Skin epidermis (tissue), 12 donors: ENCODE measurements at regions not wholly inside any gene's neighbourhood (a gene's known extent, or its start where the extent isn't known, plus 50 kb on each side); places are given as distances from the start of the nearest gene placed in this dataset.
A peak's percentile ranks its signal among the peaks of the same experiment; 100 is the strongest.

Experiments used
- H3K27ac ChIP-seq, 21 experiments: fragments of 200-600 bp; sonication (generic) in 11 of 21; one replicate each; pipeline ENCODE4 v1.5.0; 2020; ENCODE audit warnings: mild to moderate bottlenecking in 3 of 21, inconsistent platforms in 2 of 21, moderate library complexity in 2 of 21
- H3K4me3 ChIP-seq, 7 experiments: fragments of 200-600 bp; sonication (generic) in 2 of 7; one replicate each; pipeline ENCODE4 v1.5.0; 2020; ENCODE audit warnings: inconsistent platforms in 2 of 7, mild to moderate bottlenecking in 2 of 7, moderate library complexity in 1 of 7

- Histone ChIP-seq H3K27ac (no peak overlapping the region), H3K4me3 (no peak overlapping the region)
Observed at GRCh38 chr11:119808407-119809185, 79.6 kb upstream of the NECTIN1 start.

DNA sequence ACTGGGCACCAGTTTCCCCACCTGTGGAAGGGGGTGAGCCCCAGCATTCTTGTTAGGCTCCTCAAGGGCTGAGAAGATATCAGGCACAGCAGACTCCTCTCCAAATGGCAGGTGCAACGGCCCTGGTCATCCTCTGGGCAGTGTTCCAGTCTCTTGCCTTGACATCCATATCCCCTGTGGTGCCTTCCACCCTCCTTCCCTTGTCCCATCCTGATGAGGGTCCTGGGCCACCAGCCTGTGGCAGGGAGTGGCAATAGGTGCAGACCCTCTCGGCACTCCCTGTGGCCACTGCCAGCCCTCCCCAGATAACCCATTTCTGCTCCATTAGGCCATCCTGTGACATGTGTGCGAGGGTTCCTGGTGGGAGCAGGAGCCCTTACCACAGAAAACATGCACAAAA is 78.8 kb upstream of the NECTIN1 start:
- Histone ChIP-seq H3K27ac (no peak overlapping the region), H3K4me3 (no peak overlapping the region)

DNA sequence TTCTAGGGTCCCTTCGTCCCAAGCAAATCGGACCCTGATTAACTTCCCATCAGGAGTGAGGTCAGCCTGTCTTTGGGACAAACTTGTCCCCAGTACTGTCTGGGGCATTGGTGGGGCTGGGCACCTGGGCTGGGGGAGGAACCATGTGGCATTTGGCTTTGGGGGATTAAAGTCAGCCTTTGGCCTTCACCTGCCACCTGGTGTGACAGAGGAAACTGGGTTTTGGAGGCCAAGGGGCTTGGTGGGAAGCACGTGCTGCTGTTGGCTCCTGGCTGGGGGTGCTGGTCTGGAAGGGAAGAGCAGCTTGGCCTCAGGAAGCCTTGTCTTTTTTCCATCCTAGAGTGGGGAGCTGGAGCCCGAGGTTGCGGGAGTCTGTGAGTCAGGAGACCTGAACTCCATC is 78.4 kb upstream of the NECTIN1 start:
- Histone ChIP-seq H3K4me3 (no peak overlapping the region), H3K27ac (no peak overlapping the region)

- Histone ChIP-seq H3K27ac (no peak overlapping the region), H3K4me3 (no peak overlapping the region)
Observed at GRCh38 chr11:119806064-119806915, 77.3 kb upstream of the NECTIN1 start.

- no peak overlapping the region for H3K27ac ChIP-seq
- H3K4me3 ChIP-seq, result no peak overlapping the region
Observed at GRCh38 chr11:119805663-119806062, 76.7 kb upstream of the NECTIN1 start.

DNA sequence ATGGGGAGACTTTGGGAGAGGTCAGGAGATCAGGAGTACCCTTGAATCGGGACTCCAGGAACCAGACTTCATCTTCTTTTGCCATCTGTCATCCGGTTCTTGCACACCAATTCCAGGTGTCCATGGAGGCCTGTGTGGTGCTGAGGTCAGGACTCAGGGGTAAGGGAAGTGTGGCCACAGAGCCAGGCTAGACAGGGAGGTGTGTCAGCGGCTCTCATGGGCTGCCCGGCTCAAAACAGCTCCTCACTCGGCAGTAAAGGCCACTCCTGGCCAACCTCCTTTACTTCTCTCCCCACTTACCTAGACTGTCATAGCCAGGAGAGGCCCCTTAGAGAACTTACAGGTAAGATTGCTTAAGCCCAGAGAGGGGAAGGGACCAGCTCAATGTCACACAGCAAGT is 75.7 kb upstream of the NECTIN1 start:
- Histone ChIP-seq H3K27ac (no peak overlapping the region), H3K4me3 (no peak overlapping the region)

- Histone ChIP-seq H3K27ac (no peak overlapping the region), H3K4me3 (no peak overlapping the region)
Observed at GRCh38 chr11:119803726-119804294, 74.8 kb upstream of the NECTIN1 start.

- H3K4me3 ChIP-seq, result no peak overlapping the region
Observed at GRCh38 chr11:119803139-119803538, 74.1 kb upstream of the NECTIN1 start.

DNA sequence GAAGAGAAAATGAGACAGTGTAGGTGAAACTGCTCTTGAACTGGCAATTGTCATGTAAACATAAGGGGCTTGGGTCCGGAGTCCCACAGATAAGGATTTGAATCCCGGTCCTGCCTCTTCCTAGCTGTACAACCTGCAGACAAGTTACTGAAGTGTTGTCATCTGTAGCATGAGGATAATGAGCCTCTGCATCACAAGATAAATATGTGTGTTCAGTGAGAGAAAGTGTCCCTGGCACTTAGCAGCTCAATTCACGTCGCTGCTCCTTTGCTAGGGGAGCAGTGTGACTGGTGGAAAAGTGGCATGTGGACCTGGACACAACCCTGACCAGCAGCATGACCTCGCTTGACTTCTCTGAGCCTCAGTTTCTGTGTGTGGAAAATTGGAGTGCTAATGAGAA is 73.7 kb upstream of the NECTIN1 start:
- H3K4me3 ChIP-seq, result no peak overlapping the region

More at GRCh38 chr11:119803139-119803538, 74.1 kb upstream of the NECTIN1 start:
- H3K27ac ChIP-seq, result no peak overlapping the region

DNA sequence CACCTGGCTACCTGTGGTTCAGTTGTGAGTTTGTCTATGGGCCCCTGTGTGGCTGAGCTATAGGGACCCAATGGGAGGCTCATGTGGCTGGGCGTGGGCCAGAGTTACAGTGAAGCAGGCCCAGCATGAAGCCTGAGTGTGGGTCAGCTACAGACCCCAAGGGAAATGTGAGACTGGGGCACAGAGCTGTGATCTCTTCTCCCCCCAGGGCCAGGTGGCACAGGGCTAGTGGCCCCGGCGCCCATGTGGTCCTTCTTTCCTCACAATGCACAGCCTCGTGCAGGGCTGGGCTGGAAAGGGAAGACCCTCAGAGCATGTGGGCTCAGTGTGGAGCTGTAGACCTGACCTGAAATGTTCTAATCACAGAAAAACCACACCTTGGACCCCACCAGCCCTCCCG is 71.6 kb upstream of the NECTIN1 start:
- no peak overlapping the region for H3K4me3 ChIP-seq

More for the DNA sequence above, 73.7 kb upstream of the NECTIN1 start:
- H3K27ac ChIP-seq, result no peak overlapping the region

GRCh38 chr11:119800171-119800570 is 71.2 kb upstream of the NECTIN1 start:
- Histone ChIP-seq H3K27ac (no peak overlapping the region), H3K4me3 (no peak overlapping the region)

More for the DNA sequence above, 71.6 kb upstream of the NECTIN1 start:
- no peak overlapping the region for H3K27ac ChIP-seq

GRCh38 chr11:119798656-119799055 is 69.7 kb upstream of the NECTIN1 start:
- Histone ChIP-seq H3K27ac (no peak overlapping the region), H3K4me3 (no peak overlapping the region)

GRCh38 chr11:119797736-119798135 is 68.7 kb upstream of the NECTIN1 start:
- H3K4me3 ChIP-seq, result no peak overlapping the region
- no peak overlapping the region for H3K27ac ChIP-seq

GRCh38 chr11:119797123-119797611 is 68.2 kb upstream of the NECTIN1 start:
- H3K27ac ChIP-seq, result no peak overlapping the region
- H3K4me3 ChIP-seq, result no peak overlapping the region

DNA sequence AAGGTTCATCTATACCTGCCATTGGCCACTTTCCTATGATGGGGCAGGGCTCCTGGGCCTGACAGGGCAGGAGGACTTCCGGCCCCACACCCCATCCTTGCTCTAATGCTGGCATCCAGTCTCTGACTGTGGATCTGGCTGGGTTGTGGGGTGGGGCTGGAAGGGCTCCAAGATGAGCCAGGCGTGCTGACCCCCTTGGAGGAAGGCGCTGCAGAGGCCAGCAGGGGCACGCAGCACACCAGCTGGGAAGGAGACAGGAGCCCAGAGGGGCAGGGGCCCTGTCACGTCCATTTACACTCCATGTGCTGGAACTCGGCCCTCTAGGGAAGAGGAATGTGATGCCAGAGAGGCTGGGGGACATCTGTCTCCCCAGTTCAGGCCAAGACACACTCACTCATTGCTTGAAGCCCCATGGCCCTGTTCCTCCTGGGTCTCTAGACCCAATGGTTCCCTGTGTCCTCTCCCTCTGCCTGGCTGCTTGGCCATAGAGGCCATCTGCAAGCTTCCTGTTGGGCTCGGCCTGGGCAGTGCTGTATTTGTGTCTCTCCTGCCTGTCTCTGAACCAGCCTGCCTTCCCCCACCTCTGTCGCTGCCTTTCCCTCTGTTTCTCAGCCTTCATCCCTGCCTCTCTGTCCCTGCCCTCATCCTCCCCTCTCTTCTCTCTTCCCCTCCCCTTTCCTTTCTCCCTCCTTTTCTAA is 67.5 kb upstream of the NECTIN1 start:
- no peak overlapping the region for H3K27ac ChIP-seq
- no peak overlapping the region for H3K4me3 ChIP-seq

GRCh38 chr11:119795690-119796089 is 66.7 kb upstream of the NECTIN1 start:
- H3K27ac ChIP-seq, result no peak overlapping the region
- H3K4me3 ChIP-seq, result no peak overlapping the region

- Histone ChIP-seq H3K27ac (peak overlapping the region in 1 of 21 experiments; percentile 14), H3K4me3 (no peak overlapping the region)
Observed at GRCh38 chr11:119795231-119795630, 66.2 kb upstream of the NECTIN1 start.

DNA sequence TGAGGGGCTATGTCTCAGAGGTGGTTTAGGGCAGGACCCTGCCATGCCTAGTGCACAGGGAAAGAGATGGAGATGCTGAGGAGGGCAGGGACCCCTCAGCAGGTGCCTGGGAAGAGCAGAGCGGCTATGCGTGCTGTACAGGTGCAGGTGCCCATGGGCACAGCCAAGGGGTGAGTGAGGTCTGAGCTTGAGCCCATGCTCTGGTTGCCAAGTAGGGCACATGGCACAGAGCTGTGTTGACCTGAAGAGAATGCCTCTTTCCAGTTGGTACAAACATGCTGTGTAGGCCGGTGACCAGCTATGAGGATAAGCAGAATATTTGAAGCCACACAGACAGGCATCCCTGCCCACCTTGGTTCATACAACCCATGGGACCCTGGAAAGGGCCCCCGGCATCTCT is 65.8 kb upstream of the NECTIN1 start:
- H3K4me3 ChIP-seq, result no peak overlapping the region

DNA sequence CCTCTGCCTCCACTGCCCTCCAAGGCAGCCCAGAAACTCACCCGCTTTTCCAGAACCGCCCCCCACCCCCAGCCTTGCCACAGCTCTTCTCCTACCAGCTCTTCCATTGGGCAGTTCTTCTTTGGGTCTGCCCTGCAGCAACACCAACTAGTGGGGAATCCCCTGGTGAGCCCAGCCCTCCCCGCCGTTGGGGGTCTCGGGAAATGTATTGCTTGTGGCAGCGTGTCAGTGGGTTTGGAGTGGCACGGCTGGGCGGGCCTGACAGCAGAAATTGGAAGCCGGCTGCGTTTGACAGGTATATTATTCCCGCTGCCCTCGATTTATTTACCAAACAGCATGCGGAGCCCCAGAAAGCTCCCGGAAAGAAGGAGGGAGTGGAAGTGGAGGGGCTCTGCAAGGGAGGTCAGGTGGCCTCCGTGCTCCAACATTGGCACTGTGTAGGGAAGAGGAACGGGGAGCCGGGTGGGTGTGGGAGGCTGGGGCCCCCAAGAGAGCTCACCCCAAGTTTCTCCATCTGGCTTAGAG is 65.2 kb upstream of the NECTIN1 start:
- H3K27ac ChIP-seq, result no peak overlapping the region
- no peak overlapping the region for H3K4me3 ChIP-seq

More for the DNA sequence above, 65.8 kb upstream of the NECTIN1 start:
- H3K27ac ChIP-seq, result peak overlapping the region in 1 of 21 experiments; percentile 14
